Effector CD4-positive, alpha-beta T cell (primary cell): ENCODE measurements at regions not wholly inside any gene's neighbourhood (a gene's known extent, or its start where the extent isn't known, plus 50 kb on each side); places are given as distances from the start of the nearest gene placed in this dataset.

Experiments
- DNase-seq: peaks from one replicate; pipeline ENCODE4 v3.0.0-alpha.2; 2020

- DNase-seq: no peak
These were observed 102.9 kb downstream of the PFKFB3 start for GRCh38 chr10:6305401-6306321.

- no peak for DNase-seq
These were observed 104.2 kb downstream of the PFKFB3 start for GRCh38 chr10:6306917-6307316.

GRCh38 chr10:6309816-6310215, 107.1 kb downstream of the PFKFB3 start:
- no peak for DNase-seq

GRCh38 chr10:6310977-6311376, 108.2 kb downstream of the PFKFB3 start:
- no peak for DNase-seq

GRCh38 chr10:6311700-6312330, 109.1 kb downstream of the PFKFB3 start:
- no peak for DNase-seq

GRCh38 chr10:6312636-6313035, 109.9 kb downstream of the PFKFB3 start:
- DNase-seq: no peak

GRCh38 chr10:6313111-6313895, 110.6 kb downstream of the PFKFB3 start:
- no peak for DNase-seq

GRCh38 chr10:6314620-6315205, 112.0 kb downstream of the PFKFB3 start:
- no peak for DNase-seq

- DNase-seq: no peak
These were observed 116.4 kb downstream of the PFKFB3 start for GRCh38 chr10:6319119-6319518.

- no peak for DNase-seq
These were observed 117.7 kb downstream of the PFKFB3 start for GRCh38 chr10:6320320-6321010.

GRCh38 chr10:6321880-6322279, 119.1 kb downstream of the PFKFB3 start:
- no peak for DNase-seq

GRCh38 chr10:6322805-6323204, 120.1 kb downstream of the PFKFB3 start:
- no peak for DNase-seq

GRCh38 chr10:6327961-6328698, 125.4 kb downstream of the PFKFB3 start:
- no peak for DNase-seq

GRCh38 chr10:6328699-6329423, 126.1 kb downstream of the PFKFB3 start:
- no peak for DNase-seq

- DNase-seq: no peak
These were observed 130.4 kb downstream of the PFKFB3 start for GRCh38 chr10:6333086-6333485.

GRCh38 chr10:6333973-6334372, 131.2 kb downstream of the PFKFB3 start:
- no peak for DNase-seq

GRCh38 chr10:6336016-6336415, 133.3 kb downstream of the PFKFB3 start:
- no peak for DNase-seq

- no peak for DNase-seq
These were observed 134.7 kb downstream of the PFKFB3 start for GRCh38 chr10:6337382-6337781.

- no peak for DNase-seq
These were observed 135.6 kb downstream of the PFKFB3 start for GRCh38 chr10:6338361-6338760.

- DNase-seq: no peak
These were observed 137.2 kb downstream of the PFKFB3 start for GRCh38 chr10:6339891-6340290.

GRCh38 chr10:6342096-6342685, 139.5 kb downstream of the PFKFB3 start:
- DNase-seq: no peak
